ENCODE measurements at regions not wholly inside any gene's neighbourhood (a gene's known extent, or its start where the extent isn't known, plus 50 kb on each side); places are given as distances from the start of the nearest gene placed in this dataset.

DNA sequence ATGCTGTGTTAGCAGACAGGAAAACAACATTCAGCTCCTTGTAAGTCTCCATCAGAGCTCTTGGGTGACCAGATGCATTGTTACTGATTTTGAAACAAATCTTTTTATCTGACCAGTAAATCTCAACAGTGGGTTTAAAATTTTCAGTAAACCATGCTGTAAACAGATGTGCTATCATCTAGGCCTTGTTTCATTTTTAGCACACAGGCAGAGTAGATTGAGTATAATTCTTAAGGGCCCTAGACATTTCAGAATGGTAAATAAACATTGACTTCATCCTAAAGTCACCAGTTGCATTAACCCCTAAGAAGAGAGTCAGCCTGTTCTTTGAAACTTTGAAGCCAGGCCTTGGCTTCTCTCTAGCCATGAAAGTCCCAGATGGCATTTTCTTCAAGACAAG is 237.2 kb upstream of the BMP2 start:
- RAD21 ChIA-PET (ENCODE audit: low non-redundant PET in 1 of 2, low total read pairs in 2 of 2, uncharacterized antibody in 2 of 2, unreplicated experiment in 2 of 2): no interaction called here
- no peak overlapping the region for H3K4me2 ChIP-seq (ENCODE audit: low read length)
- POLR2A ChIA-PET: no interaction called here
- CTCF ChIA-PET: no interaction called here
- H3K4me1 ChIP-seq (ENCODE audit: control insufficient read depth in 1 of 2, insufficient read depth in 2 of 2, low read length in 2 of 2): no peaks in the 10 kb centered on the region
- H2AFZ ChIP-seq (ENCODE audit: low read depth, low read length, poor library complexity, severe bottlenecking): no peak overlapping the region
- intact Hi-C loops (cut with micrococcal nuclease): no loop called here
- H3K9me3 ChIP-seq (ENCODE audit: control insufficient read depth in 1 of 2, insufficient read depth in 1 of 2, low read depth in 1 of 2, low read length in 2 of 2): peaks cover 0 to 7% of the 10 kb centered on the region in 2 experiments; a peak in 2 of 4 replicates
- no peaks in the 10 kb centered on the region for H3K79me2 ChIP-seq (ENCODE audit: insufficient read depth, low read length)
- DNase-seq (ENCODE audit: low read depth, low spot score): no peak
- TF ChIP-seq JUND (IDR thresholded peaks at IDR 0.05) (no peak), CEBPB (IDR thresholded peaks at IDR 0.05; ENCODE audit: low read depth) (no peak), ZFX (IDR thresholded peaks at IDR 0.05) (no peak), SP1 (IDR thresholded peaks at IDR 0.05; ENCODE audit: low read depth) (no peak), POLR2A (IDR thresholded peaks at IDR 0.05; ENCODE audit: borderline replicate concordance, extremely low read depth, insufficient read depth, insufficient read length) (no peak), RAD21 (IDR thresholded peaks at IDR 0.05; ENCODE audit: low read depth) (no peak), SRF (IDR thresholded peaks at IDR 0.05; ENCODE audit: low read depth) (no peak)
- TF ChIP-seq, protein P1, sequence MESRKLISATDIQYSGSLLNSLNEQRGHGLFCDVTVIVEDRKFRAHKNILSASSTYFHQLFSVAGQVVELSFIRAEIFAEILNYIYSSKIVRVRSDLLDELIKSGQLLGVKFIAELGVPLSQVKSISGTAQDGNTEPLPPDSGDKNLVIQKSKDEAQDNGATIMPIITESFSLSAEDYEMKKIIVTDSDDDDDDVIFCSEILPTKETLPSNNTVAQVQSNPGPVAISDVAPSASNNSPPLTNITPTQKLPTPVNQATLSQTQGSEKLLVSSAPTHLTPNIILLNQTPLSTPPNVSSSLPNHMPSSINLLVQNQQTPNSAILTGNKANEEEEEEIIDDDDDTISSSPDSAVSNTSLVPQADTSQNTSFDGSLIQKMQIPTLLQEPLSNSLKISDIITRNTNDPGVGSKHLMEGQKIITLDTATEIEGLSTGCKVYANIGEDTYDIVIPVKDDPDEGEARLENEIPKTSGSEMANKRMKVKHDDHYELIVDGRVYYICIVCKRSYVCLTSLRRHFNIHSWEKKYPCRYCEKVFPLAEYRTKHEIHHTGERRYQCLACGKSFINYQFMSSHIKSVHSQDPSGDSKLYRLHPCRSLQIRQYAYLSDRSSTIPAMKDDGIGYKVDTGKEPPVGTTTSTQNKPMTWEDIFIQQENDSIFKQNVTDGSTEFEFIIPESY (IDR thresholded peaks at IDR 0.05; ENCODE audit: extremely low read depth, insufficient replicate concordance, low read length): no peak
- TF ChIP-seq, protein P2, sequence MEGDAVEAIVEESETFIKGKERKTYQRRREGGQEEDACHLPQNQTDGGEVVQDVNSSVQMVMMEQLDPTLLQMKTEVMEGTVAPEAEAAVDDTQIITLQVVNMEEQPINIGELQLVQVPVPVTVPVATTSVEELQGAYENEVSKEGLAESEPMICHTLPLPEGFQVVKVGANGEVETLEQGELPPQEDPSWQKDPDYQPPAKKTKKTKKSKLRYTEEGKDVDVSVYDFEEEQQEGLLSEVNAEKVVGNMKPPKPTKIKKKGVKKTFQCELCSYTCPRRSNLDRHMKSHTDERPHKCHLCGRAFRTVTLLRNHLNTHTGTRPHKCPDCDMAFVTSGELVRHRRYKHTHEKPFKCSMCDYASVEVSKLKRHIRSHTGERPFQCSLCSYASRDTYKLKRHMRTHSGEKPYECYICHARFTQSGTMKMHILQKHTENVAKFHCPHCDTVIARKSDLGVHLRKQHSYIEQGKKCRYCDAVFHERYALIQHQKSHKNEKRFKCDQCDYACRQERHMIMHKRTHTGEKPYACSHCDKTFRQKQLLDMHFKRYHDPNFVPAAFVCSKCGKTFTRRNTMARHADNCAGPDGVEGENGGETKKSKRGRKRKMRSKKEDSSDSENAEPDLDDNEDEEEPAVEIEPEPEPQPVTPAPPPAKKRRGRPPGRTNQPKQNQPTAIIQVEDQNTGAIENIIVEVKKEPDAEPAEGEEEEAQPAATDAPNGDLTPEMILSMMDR (IDR thresholded peaks at IDR 0.05 in 2 of 3, conservative IDR thresholded peaks at IDR 0.05 in 1 of 3; ENCODE audit: borderline replicate concordance in 1 of 3, insufficient read depth in 1 of 3, low read depth in 2 of 3, low read length in 2 of 3): no peak
- no peaks in the 10 kb centered on the region for H4K20me1 ChIP-seq (ENCODE audit: insufficient read depth)
- H3K9ac ChIP-seq (ENCODE audit: low read length): no peak overlapping the region
- no TSS peak for BruUV-seq (replicated peaks)
- H3K4me3 ChIP-seq (replicated peaks in 1 of 2; ENCODE audit: low read depth in 1 of 2, low read length in 2 of 2): no peak overlapping the region
- H3K36me3 ChIP-seq (ENCODE audit: control insufficient read depth in 1 of 2, insufficient read depth in 2 of 2, low read length in 2 of 2): no peaks in the 10 kb centered on the region
- H3K27ac ChIP-seq (ENCODE audit: low read depth, low read length): no peak overlapping the region
- no peak for ATAC-seq
- H3K27me3 ChIP-seq (ENCODE audit: insufficient read depth, low read length): no peaks in the 10 kb centered on the region
- no peaks in the 10 kb centered on the region for H3K9me2 ChIP-seq (ENCODE audit: insufficient read depth)

Measured in HCT116 (cell line).